ENCODE measurements at regions not wholly inside any gene's neighbourhood (a gene's known extent, or its start where the extent isn't known, plus 50 kb on each side); places are given as distances from the start of the nearest gene placed in this dataset.

- no peak for DNase-seq (ENCODE audit: low read depth)
- TF ChIP-seq, protein P1, sequence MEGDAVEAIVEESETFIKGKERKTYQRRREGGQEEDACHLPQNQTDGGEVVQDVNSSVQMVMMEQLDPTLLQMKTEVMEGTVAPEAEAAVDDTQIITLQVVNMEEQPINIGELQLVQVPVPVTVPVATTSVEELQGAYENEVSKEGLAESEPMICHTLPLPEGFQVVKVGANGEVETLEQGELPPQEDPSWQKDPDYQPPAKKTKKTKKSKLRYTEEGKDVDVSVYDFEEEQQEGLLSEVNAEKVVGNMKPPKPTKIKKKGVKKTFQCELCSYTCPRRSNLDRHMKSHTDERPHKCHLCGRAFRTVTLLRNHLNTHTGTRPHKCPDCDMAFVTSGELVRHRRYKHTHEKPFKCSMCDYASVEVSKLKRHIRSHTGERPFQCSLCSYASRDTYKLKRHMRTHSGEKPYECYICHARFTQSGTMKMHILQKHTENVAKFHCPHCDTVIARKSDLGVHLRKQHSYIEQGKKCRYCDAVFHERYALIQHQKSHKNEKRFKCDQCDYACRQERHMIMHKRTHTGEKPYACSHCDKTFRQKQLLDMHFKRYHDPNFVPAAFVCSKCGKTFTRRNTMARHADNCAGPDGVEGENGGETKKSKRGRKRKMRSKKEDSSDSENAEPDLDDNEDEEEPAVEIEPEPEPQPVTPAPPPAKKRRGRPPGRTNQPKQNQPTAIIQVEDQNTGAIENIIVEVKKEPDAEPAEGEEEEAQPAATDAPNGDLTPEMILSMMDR (IDR thresholded peaks at IDR 0.05; ENCODE audit: low read depth, low read length, missing control alignments): no peak
- no peak overlapping the region for H3K4me3 ChIP-seq (ENCODE audit: low read depth, low read length)
Measured at GRCh38 chr11:11077898-11078297, 220.0 kb upstream of the ZBED5 start.

GRCh38 chr11:11076879-11077278 lies 219.0 kb upstream of the ZBED5 start:
- TF ChIP-seq, protein P1 (IDR thresholded peaks at IDR 0.05; ENCODE audit: low read depth, low read length, missing control alignments): no peak
- H3K4me3 ChIP-seq (ENCODE audit: low read depth, low read length): no peak overlapping the region
- DNase-seq (ENCODE audit: low read depth): no peak

DNA sequence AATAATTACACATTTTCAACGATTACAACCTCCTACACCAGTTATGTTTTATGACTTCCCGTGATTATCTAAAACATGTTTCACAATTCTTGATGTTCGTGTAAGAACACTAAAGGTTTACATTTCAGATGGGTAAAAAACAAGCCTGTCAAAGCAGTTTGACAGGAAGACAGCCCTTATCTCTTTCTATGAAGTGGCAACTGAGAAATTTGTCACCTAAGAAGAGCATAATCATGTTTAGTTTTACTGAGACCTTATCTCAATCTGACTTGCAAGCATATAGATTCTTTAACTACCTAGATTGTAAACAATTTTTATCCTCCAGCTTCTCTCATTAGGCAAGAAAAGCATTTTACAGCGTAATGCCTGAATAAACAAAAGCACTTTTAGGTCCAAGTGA lies 218.4 kb upstream of the ZBED5 start:
- DNase-seq (ENCODE audit: low read depth): no peak
- TF ChIP-seq, protein P1 (IDR thresholded peaks at IDR 0.05; ENCODE audit: low read depth, low read length, missing control alignments): no peak
- no peak overlapping the region for H3K4me3 ChIP-seq (ENCODE audit: low read depth, low read length)

DNA sequence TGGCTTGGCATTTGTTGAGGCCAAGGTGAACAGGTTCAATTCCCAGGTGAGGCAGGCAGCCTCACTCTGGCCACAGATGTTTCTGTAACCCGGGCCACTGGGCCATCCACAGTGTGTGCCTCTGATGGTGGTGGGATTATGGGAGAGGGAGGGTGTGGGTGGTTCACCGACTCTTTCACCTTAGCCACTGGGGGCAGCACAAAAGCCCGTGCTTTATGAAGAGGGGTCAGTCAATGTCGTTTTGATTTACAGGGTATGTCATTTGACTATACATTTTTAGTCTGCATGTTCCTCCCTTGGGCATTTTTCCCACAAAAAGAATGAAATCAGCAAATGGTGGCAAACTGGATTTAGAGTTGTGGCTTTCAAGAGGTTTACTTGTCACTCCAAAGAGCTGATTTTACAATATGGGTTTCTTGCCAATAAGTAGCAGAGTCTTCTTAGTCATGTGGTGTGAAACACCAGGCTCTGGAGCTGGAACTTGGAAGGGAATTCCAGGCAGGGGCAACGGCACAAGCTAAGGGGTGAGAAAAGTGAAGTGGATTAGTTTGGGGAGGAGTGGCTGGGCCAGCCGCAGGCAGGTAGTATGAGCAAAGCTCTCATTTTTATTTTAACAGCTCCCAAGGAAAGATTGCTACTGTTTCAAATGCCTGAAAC lies 217.8 kb upstream of the ZBED5 start:
- no peak overlapping the region for H3K4me3 ChIP-seq (ENCODE audit: low read depth, low read length)
- TF ChIP-seq, protein P1 (IDR thresholded peaks at IDR 0.05; ENCODE audit: low read depth, low read length, missing control alignments): no peak
- no peak for DNase-seq (ENCODE audit: low read depth)

- no peak overlapping the region for H3K4me3 ChIP-seq (ENCODE audit: low read depth, low read length)
- no peak for DNase-seq (ENCODE audit: low read depth)
- TF ChIP-seq, protein P1 (IDR thresholded peaks at IDR 0.05; ENCODE audit: low read depth, low read length, missing control alignments): no peak
Measured at GRCh38 chr11:11074686-11075335, 217.0 kb upstream of the ZBED5 start.

DNA sequence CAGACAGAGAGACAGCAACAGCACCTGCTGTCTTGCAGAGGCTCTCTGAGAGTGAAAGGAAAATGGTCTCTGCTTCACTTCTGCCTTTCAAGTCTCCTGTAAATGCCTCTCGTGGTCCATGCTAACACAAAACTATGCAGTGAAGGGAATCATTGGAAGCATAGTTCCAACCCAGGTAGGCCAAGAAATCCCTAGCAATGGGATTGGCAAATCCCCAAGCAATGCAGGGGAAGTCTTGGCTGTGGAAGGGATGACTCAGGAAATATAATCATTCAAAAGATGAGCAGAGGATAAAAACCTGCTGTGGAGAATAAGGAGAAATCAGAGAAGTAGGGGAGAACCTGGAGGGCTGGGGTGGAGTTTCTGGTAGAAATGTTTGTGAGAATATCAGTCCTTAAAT lies 216.1 kb upstream of the ZBED5 start:
- H3K4me3 ChIP-seq (ENCODE audit: low read depth, low read length): no peak overlapping the region
- TF ChIP-seq, protein P1 (IDR thresholded peaks at IDR 0.05; ENCODE audit: low read depth, low read length, missing control alignments): no peak
- DNase-seq (ENCODE audit: low read depth): no peak

DNA sequence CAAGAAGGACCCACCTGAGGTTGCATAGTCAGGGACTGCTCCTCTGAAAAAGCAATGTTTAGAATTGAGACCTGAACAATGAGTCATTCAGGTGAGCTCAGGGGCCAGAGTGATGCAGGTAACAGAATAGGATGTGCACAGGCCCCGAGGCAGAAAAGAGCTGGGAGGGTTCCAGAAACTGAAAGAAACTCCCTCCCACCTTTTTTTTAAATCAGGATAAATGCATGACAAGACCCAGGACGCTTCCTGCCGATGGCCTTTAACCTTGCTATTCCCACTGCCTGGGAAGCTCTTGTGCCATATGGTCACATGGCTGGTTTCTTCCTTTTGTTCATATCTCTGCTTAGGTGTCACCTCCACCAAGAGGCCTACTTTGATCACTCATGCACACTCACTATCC lies 214.2 kb upstream of the ZBED5 start:
- DNase-seq (ENCODE audit: low read depth): no peak
- no peak overlapping the region for H3K4me3 ChIP-seq (ENCODE audit: low read depth, low read length)
- TF ChIP-seq, protein P1 (IDR thresholded peaks at IDR 0.05; ENCODE audit: low read depth, low read length, missing control alignments): no peak

All from GM12864 (cell line).